Uterus (tissue), 2 donors: ENCODE measurements at regions not wholly inside any gene's neighbourhood (a gene's known extent, or its start where the extent isn't known, plus 50 kb on each side); places are given as distances from the start of the nearest gene placed in this dataset.

Experiments used
- POLR2A ChIP-seq, 2 donors: fragments of 450-650 bp; IDR thresholded peaks; one replicate each; pipeline ENCODE4 v1.6.1; 2016; ENCODE audit warnings: antibody characterized with exemption in 2 of 2, mild to moderate bottlenecking in 1 of 2, moderate library complexity in 1 of 2
- TF ChIP-seq, protein P1 (sequence below), 4 experiments: fragments of 200-600 bp in 2 of 4; fragments of 450-650 bp in 2 of 4; sonication (generic) in 2 of 4; IDR thresholded peaks; one replicate each; pipeline ENCODE4 v1.5.1; 2016 to 2019; ENCODE audit warnings: antibody characterized with exemption in 4 of 4, mild to moderate bottlenecking in 2 of 4, moderate library complexity in 1 of 4

- TF ChIP-seq, protein P1, sequence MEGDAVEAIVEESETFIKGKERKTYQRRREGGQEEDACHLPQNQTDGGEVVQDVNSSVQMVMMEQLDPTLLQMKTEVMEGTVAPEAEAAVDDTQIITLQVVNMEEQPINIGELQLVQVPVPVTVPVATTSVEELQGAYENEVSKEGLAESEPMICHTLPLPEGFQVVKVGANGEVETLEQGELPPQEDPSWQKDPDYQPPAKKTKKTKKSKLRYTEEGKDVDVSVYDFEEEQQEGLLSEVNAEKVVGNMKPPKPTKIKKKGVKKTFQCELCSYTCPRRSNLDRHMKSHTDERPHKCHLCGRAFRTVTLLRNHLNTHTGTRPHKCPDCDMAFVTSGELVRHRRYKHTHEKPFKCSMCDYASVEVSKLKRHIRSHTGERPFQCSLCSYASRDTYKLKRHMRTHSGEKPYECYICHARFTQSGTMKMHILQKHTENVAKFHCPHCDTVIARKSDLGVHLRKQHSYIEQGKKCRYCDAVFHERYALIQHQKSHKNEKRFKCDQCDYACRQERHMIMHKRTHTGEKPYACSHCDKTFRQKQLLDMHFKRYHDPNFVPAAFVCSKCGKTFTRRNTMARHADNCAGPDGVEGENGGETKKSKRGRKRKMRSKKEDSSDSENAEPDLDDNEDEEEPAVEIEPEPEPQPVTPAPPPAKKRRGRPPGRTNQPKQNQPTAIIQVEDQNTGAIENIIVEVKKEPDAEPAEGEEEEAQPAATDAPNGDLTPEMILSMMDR (IDR thresholded peaks at IDR 0.05) = no peak
- no peak for TF ChIP-seq POLR2A (IDR thresholded peaks at IDR 0.05)
Observed at GRCh38 chr4:57494821-57495220, 384.6 kb upstream of the IGFBP7 start.
